Activated T-helper 17 cell treated with anti-CD3 and anti-CD28 coated beads, Interleukin-2, amount 50 U/mL, for 72 hours (primary cell): ENCODE measurements at regions not wholly inside any gene's neighbourhood (a gene's known extent, or its start where the extent isn't known, plus 50 kb on each side); places are given as distances from the start of the nearest gene placed in this dataset.

Experiments used
- ATAC-seq: fragments of 150-1000 bp; cut with Tn5 transposase; replicated peaks from 2 replicates; pipeline ENCODE4 v1.10.0; 2021; ENCODE audit warnings: mild to moderate bottlenecking, moderate library complexity
- H3K27ac Mint-ChIP-seq: one replicate; pipeline ENCODE4 v1.8.0; 2022; ENCODE audit warnings: mixed read lengths
- H3K27me3 Mint-ChIP-seq: one replicate; pipeline ENCODE4 v1.8.0; 2022; ENCODE audit warnings: mixed read lengths
- H3K36me3 Mint-ChIP-seq: one replicate; pipeline ENCODE4 v1.8.0; 2022; ENCODE audit warnings: low read depth, mild to moderate bottlenecking, mixed read lengths
- H3K4me1 Mint-ChIP-seq: one replicate; pipeline ENCODE4 v1.8.0; 2022; ENCODE audit warnings: mixed read lengths
- H3K4me3 Mint-ChIP-seq: one replicate; pipeline ENCODE4 v1.8.0; 2022; ENCODE audit warnings: mild to moderate bottlenecking, mixed read lengths
- H3K9me3 Mint-ChIP-seq: one replicate; pipeline ENCODE4 v1.8.0; 2022; ENCODE audit warnings: mixed read lengths

DNA sequence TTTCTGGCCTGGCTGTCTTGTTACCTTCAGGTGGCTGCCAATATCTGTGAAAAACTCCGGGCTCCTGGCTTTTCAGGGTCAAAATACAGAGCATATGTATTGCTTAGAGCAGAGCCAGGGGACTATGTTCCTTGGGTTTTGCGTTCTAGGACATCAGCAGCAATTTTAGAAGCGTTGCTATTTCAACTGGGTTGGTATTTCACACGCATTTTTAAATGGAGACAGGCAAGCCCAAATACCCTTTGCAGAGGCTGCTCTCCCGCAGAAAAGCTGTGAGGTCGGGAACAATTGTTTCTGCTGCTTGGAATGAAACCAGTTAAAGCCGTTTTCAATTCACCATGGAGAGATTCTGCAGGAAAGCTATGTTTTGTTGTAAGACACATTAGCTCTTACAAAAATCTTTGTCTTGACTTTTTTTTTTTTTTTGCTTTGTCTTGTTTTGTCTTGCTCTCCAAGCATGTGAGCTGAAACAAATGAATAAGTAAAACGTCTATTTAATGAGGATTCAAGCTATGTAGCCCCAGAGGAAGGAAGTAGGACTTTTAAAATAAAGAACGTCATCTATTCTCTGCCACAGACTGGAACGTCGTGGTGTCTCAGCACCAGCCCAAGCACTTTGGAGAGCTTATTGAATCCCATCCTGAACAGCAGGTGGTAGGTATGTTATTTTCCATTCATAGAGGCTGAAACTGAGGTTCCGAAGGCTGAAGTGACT, 181.0 kb upstream of the TBX3 start:
- Mint-ChIP-seq H3K4me1 (no peaks in the 10 kb centered on the region), H3K36me3 (no peaks in the 10 kb centered on the region), H3K4me3 (no peak overlapping the region), H3K27me3 (no peaks in the 10 kb centered on the region), H3K27ac (no peak overlapping the region), H3K9me3 (peaks cover 19% of the 10 kb centered on the region)
- ATAC-seq, result no peak

DNA sequence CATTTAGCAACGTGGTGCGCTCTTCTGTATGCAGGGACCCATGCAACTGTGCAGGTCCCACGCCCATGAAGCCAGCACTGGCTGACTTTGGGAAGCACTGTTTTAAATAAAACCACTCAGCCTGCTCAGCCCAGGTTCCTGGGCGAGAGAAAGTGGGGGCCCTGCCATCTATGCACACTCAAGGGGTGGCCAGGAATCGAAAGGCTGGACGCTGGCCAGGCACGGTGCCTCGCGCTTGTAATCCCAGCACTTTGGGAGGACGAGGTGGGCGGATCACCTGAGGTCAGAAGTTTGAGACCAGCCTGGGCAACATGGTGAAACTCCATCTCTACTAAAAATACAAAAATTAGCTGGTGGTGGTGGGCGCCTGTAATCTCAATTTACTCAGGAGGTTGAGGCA, 179.9 kb upstream of the TBX3 start:
- no peaks in the 10 kb centered on the region for H3K36me3 Mint-ChIP-seq
- ATAC-seq, result no peak
- H3K27me3 Mint-ChIP-seq, result no peaks in the 10 kb centered on the region
- H3K27ac Mint-ChIP-seq, result no peak overlapping the region
- peaks cover 19% of the 10 kb centered on the region for H3K9me3 Mint-ChIP-seq
- no peak overlapping the region for H3K4me3 Mint-ChIP-seq
- H3K4me1 Mint-ChIP-seq, result no peaks in the 10 kb centered on the region

DNA sequence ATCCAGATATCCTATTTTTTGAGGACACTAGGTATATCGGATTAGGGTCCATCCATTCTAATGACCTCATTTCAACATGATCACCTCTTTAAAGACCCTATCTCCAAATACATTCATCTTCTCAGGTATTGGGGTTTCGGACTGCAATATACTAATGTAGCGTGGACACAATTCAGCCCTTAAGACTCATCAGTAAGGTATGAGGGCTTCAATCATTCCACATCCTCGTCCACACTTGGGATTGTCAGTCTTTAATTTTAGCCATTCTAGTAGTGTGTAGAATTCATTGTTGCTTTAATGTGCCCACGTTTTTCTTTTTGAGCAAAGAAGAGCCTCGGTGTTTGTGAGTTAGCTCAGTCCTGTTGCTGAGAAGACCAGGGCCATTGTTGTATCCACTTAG, 177.0 kb upstream of the TBX3 start:
- H3K4me3 Mint-ChIP-seq, result no peak overlapping the region
- no peaks in the 10 kb centered on the region for H3K4me1 Mint-ChIP-seq
- no peaks in the 10 kb centered on the region for H3K27me3 Mint-ChIP-seq
- no peaks in the 10 kb centered on the region for H3K36me3 Mint-ChIP-seq
- ATAC-seq, result no peak
- no peak overlapping the region for H3K27ac Mint-ChIP-seq
- H3K9me3 Mint-ChIP-seq, result peaks cover 20% of the 10 kb centered on the region

DNA sequence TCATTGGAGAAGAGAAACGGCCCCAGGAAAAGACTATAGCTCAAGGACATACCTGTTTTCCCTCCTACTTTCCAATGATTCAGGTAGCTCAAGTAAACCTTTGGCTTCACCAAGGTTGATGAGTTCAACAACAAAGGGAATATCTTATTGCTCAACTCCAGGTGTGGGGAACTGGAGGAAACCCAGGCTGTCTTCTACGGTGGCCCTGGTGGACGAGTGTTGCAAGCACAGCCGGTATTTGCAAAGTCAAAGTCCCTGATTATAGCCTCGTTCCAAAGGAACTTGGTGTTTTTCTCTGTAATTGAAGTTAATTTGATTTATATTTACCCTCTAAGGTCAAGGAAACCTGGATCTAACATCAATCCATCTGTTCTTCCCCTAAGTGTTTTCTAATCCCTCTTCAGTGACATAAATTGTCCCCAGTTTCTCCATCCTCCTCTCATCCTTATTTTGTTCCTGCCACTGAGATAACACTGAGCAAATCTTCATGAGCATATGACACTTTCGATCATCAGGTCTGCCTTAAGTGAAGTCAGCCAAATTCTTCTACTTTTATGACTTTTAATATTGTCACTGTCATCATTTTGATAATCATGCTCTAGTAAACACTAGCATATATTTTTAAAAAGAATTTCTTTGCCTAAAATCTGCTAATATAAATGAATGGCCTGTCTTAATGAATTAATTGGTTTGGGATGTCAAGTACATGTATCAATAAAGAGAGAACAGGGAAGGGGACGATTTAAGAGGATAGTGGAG, 174.6 kb upstream of the TBX3 start:
- no peak overlapping the region for H3K4me3 Mint-ChIP-seq

DNA sequence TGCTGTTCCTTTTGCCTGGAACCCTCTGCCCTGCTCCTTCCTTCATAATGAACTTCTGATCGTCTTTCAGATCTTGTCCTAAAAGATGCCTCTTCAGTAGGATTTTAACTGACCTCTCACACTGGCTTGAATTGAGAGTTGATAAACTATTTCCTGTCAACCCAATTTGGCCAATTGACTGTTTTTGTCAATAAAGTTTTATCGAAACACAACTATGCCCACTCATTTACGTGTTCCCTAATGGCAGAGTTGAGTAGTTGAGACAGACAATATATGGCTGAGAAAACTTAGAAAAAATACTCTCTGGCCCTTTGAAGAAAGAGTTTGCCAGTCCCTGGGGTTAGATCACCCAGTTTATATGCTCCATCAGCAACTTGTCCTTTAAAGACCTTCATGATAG, 171.7 kb upstream of the TBX3 start:
- no peaks in the 10 kb centered on the region for H3K36me3 Mint-ChIP-seq
- no peaks in the 10 kb centered on the region for H3K4me1 Mint-ChIP-seq
- H3K9me3 Mint-ChIP-seq, result peaks cover 8% of the 10 kb centered on the region

More for the DNA sequence above, 174.6 kb upstream of the TBX3 start:
- Mint-ChIP-seq H3K27ac (no peak overlapping the region), H3K9me3 (peaks cover 24% of the 10 kb centered on the region), H3K27me3 (no peaks in the 10 kb centered on the region), H3K4me1 (no peaks in the 10 kb centered on the region), H3K36me3 (no peaks in the 10 kb centered on the region)
- no peak for ATAC-seq

DNA sequence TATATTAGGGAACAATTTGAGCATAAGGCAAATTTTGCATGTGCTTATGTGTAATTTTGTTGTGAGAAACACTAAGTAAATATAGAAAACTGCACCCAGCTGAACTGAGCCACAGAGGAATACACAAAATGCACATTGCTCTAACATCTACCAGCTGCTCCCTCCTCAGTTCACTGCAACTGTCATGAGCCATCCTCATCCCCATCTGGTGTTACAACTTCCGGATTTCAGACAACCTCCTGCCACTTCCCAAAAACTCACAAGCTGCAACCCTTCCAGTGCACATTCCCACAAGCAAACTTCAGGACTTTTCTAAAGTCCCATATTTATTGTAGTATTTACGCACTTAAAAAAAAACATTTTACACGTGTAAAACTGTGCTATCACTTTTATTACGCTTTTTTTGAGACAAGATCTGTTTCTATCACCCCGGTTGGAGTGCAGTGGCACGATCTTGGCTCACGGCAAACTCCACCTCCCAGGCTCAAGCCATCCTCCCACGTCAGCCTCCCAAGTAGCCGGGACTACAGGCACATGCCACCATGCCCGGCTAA, 169.1 kb upstream of the TBX3 start:
- H3K27me3 Mint-ChIP-seq, result no peaks in the 10 kb centered on the region
- no peaks in the 10 kb centered on the region for H3K36me3 Mint-ChIP-seq

More for the DNA sequence above, 171.7 kb upstream of the TBX3 start:
- no peak overlapping the region for H3K27ac Mint-ChIP-seq
- H3K4me3 Mint-ChIP-seq, result no peak overlapping the region
- no peaks in the 10 kb centered on the region for H3K27me3 Mint-ChIP-seq
- no peak for ATAC-seq

DNA sequence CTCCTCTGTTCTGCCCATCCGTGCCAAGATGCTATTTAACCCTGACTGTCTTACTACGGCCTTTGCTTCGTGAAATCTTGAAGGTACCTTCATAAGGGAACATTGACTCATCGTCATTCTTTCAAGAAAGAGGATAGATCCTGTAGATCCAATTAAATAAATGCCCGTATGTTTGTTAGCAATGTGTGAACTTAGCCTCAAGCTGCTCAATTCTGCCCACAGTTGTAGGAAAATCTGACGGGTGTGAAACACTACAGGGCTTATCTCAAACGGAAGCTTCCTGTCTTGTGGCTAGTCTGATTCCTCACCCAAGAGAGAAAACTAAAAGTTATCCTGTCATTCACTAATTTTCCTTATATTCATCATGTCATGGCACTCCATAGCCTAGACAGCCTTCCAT, 168.0 kb upstream of the TBX3 start:
- ATAC-seq, result no peak
- Mint-ChIP-seq H3K27ac (no peak overlapping the region), H3K27me3 (no peaks in the 10 kb centered on the region), H3K4me1 (no peaks in the 10 kb centered on the region), H3K9me3 (peaks cover 9% of the 10 kb centered on the region), H3K4me3 (no peak overlapping the region), H3K36me3 (no peaks in the 10 kb centered on the region)

More for the DNA sequence above, 169.1 kb upstream of the TBX3 start:
- ATAC-seq, result no peak
- Mint-ChIP-seq H3K27ac (no peak overlapping the region), H3K4me1 (no peaks in the 10 kb centered on the region), H3K4me3 (no peak overlapping the region), H3K9me3 (peaks cover 5% of the 10 kb centered on the region)

DNA sequence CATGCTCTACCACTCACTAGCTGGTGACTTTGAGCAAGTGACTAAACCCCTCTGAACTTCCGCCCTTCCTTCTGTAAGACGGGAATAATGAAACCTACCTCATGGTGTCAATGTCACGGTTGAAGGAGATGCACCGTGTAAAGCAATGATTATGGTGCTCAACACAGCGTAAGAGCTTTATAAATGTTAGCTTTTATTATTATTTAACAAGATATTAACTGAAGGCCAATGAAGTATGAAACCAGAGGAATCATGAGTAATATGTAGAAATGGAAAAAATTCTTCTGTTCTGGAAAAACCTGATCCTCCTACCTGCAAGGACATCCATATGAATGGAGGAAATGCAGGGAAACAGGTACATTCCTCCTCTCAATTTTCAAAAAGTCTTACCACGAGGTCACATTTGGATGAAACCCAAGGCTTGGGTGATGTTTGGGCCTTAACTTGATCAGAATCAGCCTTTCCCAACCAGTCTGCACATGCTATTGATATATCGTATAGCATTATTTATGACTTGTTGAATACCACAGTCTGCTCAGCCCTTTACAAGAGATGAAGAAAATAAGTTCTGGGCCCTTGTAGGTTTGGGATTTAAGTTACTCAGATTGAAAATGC, 166.8 kb upstream of the TBX3 start:
- Mint-ChIP-seq H3K27me3 (no peaks in the 10 kb centered on the region), H3K4me3 (no peak overlapping the region), H3K9me3 (peaks cover 9% of the 10 kb centered on the region), H3K4me1 (no peaks in the 10 kb centered on the region), H3K36me3 (no peaks in the 10 kb centered on the region), H3K27ac (no peak overlapping the region)
- no peak for ATAC-seq

DNA sequence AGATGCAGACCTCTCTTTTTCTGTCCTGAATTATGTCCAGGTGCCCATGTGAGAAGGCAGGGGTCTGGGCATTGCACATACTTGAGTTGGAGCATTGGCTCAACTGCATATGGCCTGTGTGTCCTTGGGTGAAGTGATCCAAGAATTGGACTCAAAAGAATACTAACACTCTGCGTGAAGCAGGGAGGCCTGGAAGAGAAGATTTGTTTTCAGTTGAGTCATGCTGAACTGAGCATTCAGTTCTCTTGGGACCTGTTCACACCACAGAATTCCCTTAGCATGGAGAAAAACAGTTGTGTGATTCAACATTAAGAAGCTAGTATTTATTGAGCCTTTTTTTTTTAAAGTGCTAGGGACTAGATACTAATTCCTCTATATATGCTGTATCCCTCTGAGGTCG, 164.7 kb upstream of the TBX3 start:
- H3K27ac Mint-ChIP-seq, result no peak overlapping the region
- no peaks in the 10 kb centered on the region for H3K27me3 Mint-ChIP-seq
- peaks cover 5% of the 10 kb centered on the region for H3K9me3 Mint-ChIP-seq

DNA sequence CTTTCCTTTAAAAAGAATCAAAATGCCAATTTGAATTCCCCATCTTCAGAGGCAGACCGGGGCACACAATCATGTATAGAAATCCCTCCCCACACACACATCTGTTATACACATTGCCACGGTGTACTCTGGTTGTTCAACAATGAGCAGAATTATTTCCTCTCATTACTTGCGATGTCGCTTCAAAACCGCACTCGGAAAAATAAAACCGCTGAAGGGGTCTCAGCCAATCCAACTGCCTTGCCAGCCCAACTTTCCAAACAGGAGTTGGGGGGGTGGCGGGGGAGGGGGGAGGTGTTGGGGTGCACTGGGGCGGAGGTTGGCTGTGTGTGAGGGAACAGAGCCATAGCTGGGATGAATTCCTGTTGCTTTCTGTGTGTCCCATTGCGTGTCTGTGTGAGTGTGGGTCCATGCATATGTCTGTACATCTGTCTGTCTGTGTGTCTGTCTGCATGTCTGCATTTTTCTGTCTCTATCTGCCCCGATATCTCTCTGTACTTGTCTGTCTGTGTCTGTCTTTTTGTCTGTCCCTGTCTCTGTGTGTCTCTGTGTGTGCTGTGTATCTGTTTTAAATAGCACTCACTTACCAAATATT, 163.6 kb upstream of the TBX3 start:
- no peak overlapping the region for H3K27ac Mint-ChIP-seq
- no peaks in the 10 kb centered on the region for H3K4me1 Mint-ChIP-seq
- no peaks in the 10 kb centered on the region for H3K36me3 Mint-ChIP-seq
- no peak for ATAC-seq
- no peak overlapping the region for H3K4me3 Mint-ChIP-seq
- no peaks in the 10 kb centered on the region for H3K27me3 Mint-ChIP-seq
- peaks cover 5% of the 10 kb centered on the region for H3K9me3 Mint-ChIP-seq

More for the DNA sequence above, 164.7 kb upstream of the TBX3 start:
- no peaks in the 10 kb centered on the region for H3K36me3 Mint-ChIP-seq
- no peak overlapping the region for H3K4me3 Mint-ChIP-seq
- no peaks in the 10 kb centered on the region for H3K4me1 Mint-ChIP-seq
- no peak for ATAC-seq

DNA sequence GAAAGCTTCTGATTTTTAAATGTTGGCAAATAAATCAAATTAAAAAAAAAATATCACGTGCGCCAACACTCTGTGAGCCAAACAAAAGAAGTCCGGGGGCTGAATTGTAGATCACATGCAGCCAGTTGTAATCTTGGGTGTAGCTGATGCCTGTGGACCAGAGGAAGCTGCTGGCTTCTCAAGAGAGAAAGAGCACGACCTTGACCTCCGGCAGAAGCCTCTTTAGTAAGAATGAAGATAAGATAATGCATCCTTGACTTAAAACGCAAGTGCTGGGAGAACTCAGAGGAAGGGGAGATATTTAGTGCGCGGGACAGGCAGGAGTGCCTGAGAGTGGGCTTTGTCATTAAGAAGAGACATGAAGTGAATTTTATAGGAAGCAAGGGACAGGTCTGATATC, 162.8 kb upstream of the TBX3 start:
- H3K27ac Mint-ChIP-seq, result no peak overlapping the region
- no peaks in the 10 kb centered on the region for H3K36me3 Mint-ChIP-seq
- peaks cover 5% of the 10 kb centered on the region for H3K9me3 Mint-ChIP-seq
- no peaks in the 10 kb centered on the region for H3K27me3 Mint-ChIP-seq
- ATAC-seq, result no peak
- no peaks in the 10 kb centered on the region for H3K4me1 Mint-ChIP-seq
- H3K4me3 Mint-ChIP-seq, result no peak overlapping the region

DNA sequence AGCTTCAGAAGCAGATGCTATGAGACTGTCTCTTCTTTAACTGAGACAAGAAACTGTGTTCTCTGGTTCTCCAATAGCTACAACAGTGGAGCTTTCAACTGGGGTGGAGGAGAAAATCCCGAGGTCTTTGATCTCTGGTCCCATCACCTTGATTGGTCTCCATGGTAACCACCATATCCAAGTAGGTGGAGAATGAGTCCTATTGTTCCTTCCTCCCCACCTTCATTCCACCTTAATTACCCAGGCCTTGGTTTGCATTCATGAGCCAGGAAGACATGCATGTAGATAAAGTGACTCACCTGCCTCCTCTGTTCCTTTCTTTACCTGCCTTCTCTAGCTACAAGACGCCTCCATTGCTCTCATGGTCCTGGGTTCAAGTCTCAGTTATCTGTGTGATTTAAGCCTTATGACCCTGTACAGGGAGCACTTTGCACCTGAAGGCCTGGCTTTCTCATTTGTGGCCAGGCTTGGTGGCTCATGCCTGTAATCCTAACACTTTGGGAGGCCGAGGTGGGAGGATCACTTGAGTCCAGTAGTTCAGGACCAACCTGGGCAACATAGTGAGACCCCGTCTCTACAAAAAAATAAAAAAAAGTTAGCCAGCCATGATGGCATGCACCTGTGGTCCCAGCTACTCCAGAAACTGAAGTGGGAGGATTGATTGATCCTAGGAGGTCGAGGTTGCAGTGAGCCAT, 157.7 kb upstream of the TBX3 start:
- H3K4me3 Mint-ChIP-seq, result no peak overlapping the region
- no peak for ATAC-seq
- no peak overlapping the region for H3K27ac Mint-ChIP-seq
- H3K9me3 Mint-ChIP-seq, result no peaks in the 10 kb centered on the region
- H3K4me1 Mint-ChIP-seq, result no peaks in the 10 kb centered on the region
- no peaks in the 10 kb centered on the region for H3K27me3 Mint-ChIP-seq
- H3K36me3 Mint-ChIP-seq, result no peaks in the 10 kb centered on the region

DNA sequence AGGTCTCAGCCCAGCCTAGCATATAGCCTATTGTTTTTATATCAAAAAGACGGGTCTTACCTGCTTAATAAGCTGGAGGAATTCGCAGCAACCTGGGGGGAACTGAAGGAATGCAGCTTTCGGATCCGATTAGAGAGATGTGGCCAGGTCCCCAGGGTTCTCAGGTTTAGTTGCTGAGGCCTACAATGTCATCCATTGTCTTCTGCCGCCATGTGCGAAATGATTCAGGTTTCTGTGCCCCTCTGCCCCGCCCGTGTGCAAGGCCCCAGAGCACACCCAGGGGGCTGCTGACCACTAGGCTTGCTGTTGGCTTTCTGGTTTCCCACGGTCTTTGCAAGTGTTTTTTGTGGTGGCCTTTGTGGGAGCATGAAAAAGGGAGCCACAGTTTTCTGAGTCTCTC, 154.5 kb upstream of the TBX3 start:
- Mint-ChIP-seq H3K27me3 (no peaks in the 10 kb centered on the region), H3K27ac (no peak overlapping the region), H3K4me3 (no peak overlapping the region), H3K4me1 (no peaks in the 10 kb centered on the region), H3K9me3 (no peaks in the 10 kb centered on the region), H3K36me3 (no peaks in the 10 kb centered on the region)
- ATAC-seq, result no peak

DNA sequence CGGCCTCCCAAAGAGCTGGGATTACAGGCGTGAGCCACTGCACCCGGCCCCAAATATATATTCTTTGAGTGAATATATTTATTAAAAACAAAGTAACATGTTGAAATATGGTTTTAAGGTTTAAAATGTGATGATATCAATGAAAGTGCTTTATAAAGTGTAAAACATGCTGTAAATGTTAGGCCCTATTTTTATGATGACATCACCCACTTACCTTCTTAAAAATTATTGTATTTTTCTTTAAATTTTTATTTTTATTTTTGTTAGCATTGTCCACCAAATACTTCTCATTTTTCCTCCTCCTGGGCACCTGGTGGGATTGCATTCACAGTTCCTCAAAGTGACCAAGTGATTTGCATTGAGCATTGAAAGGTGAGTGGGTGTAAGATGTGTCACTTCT, 152.6 kb upstream of the TBX3 start:
- Mint-ChIP-seq H3K27ac (no peak overlapping the region), H3K4me1 (no peaks in the 10 kb centered on the region), H3K36me3 (no peaks in the 10 kb centered on the region), H3K4me3 (no peak overlapping the region), H3K27me3 (no peaks in the 10 kb centered on the region), H3K9me3 (no peaks in the 10 kb centered on the region)
- ATAC-seq, result no peak
